H1 (cell line): ENCODE measurements at regions not wholly inside any gene's neighbourhood (a gene's known extent, or its start where the extent isn't known, plus 50 kb on each side); places are given as distances from the start of the nearest gene placed in this dataset.

Experiments used
- CTCF ChIA-PET: fragments of 300-600 bp; sonication (Branson Sonifier 250); formaldehyde crosslinking; loops from one replicate; lab custom pipeline; 2021; ENCODE audit not compliant: partially characterized antibody; lab: Charles Lee
- POLR2A ChIA-PET: fragments of 300-600 bp; sonication (Branson Sonifier 250); formaldehyde crosslinking; loops from one replicate; lab custom pipeline; 2021; ENCODE audit warnings: inconsistent platforms; ENCODE audit not compliant: partially characterized antibody; lab: Charles Lee
- DNase-seq, 2 experiments: peaks; one replicate each; pipeline versions ENCODE4 v3.0.0 to v3.0.0-alpha.2; 2010 to 2022; ENCODE audit warnings: low spot score in 2 of 2, low read depth in 1 of 2, mixed read lengths in 1 of 2
- FAIRE-seq: peaks from 2 replicates; lab custom pipeline; 2011; peaks lifted over from hg19 to GRCh38; lab: Jason Lieb, UNC
- H2AFZ ChIP-seq: 2 replicates; pipeline ENCODE4 v1.8.1; 2012; ENCODE audit warnings: low read length, inconsistent platforms
- H2AK5ac ChIP-seq: 2 replicates; pipeline ENCODE4 v1.6.1; 2013; ENCODE audit warnings: low read depth, low read length
- H2BK120ac ChIP-seq: replicated peaks from 2 replicates; pipeline ENCODE3; 2013; ENCODE audit warnings: low read depth, low read length, inconsistent platforms
- H2BK12ac ChIP-seq: 2 replicates; pipeline ENCODE4 v1.6.1; 2013; ENCODE audit warnings: low read depth, low read length
- H2BK15ac ChIP-seq: 2 replicates; pipeline ENCODE4 v1.6.1; 2013; ENCODE audit warnings: low read length
- H2BK20ac ChIP-seq: 2 replicates; pipeline ENCODE4 v1.6.1; 2013; ENCODE audit warnings: low read length
- H2BK5ac ChIP-seq: 2 replicates; pipeline ENCODE4 v1.6.1; 2013; ENCODE audit warnings: low read depth, low read length
- H3K14ac ChIP-seq: 2 replicates; pipeline ENCODE4 v1.6.1; 2013; ENCODE audit warnings: inconsistent platforms; ENCODE audit not compliant: insufficient read length
- H3K18ac ChIP-seq: 2 replicates; pipeline ENCODE4 v1.6.1; 2013; ENCODE audit warnings: low read length; ENCODE audit errors: extremely low read depth
- H3K23ac ChIP-seq: 2 replicates; pipeline ENCODE4 v1.6.1; 2013; ENCODE audit warnings: inconsistent platforms; ENCODE audit not compliant: insufficient read length
- H3K23me2 ChIP-seq: 2 replicates; pipeline ENCODE4 v1.6.1; 2013; ENCODE audit warnings: low read depth, low read length
- H3K27ac ChIP-seq: 2 replicates; pipeline ENCODE4 v1.6.1; 2011; ENCODE audit warnings: low read depth, low read length, inconsistent platforms
- H3K27me3 ChIP-seq, 4 experiments: replicated peaks in 1 of 4; 1 replicate in 1 of 4; 2 replicates in 3 of 4; pipeline versions ENCODE4 v1.6.1 to v1.8.1; 2011 to 2013; ENCODE audit warnings: low read length in 3 of 4, mild to moderate bottlenecking in 3 of 4, inconsistent platforms in 2 of 4, mixed read lengths in 2 of 4, moderate library complexity in 1 of 4; ENCODE audit not compliant: control insufficient read depth in 3 of 4, insufficient read depth in 3 of 4; ENCODE audit errors: extremely low read depth in 1 of 4
- H3K36me3 ChIP-seq, 4 experiments: 2 replicates each; pipeline versions ENCODE4 v1.6.1 to v1.8.1; 2011 to 2013; ENCODE audit warnings: mild to moderate bottlenecking in 4 of 4, low read length in 3 of 4, moderate library complexity in 2 of 4, control low read depth in 1 of 4, inconsistent platforms in 1 of 4; ENCODE audit not compliant: insufficient read depth in 4 of 4, control insufficient read depth in 2 of 4
- H3K4ac ChIP-seq: replicated peaks from 2 replicates; pipeline ENCODE3; 2013; ENCODE audit warnings: low read length, low read depth, mixed read lengths, inconsistent platforms; ENCODE audit not compliant: insufficient read length
- H3K4me1 ChIP-seq, 4 experiments: replicated peaks in 1 of 4; 1 replicate in 1 of 4; 2 replicates in 3 of 4; pipeline versions ENCODE4 v1.6.1 to v1.8.1; 2011 to 2013; ENCODE audit warnings: low read length in 3 of 4, inconsistent platforms in 2 of 4, mixed read lengths in 1 of 4; ENCODE audit not compliant: insufficient read depth in 4 of 4, control insufficient read depth in 3 of 4
- H3K4me2 ChIP-seq, 2 experiments: 2 replicates each; pipeline versions ENCODE4 v1.6.1 to v1.8.1; 2011 to 2013; ENCODE audit warnings: low read depth in 2 of 2, low read length in 2 of 2, control low read depth in 1 of 2, inconsistent platforms in 1 of 2, mild to moderate bottlenecking in 1 of 2; ENCODE audit not compliant: insufficient read depth in 1 of 2
- H3K4me3 ChIP-seq, 4 experiments: fragments of 200-600, 300-600 bp in 1 of 4; sonication (generic), shearing (Covaris generic), sonication (Bioruptor Twin) in 1 of 4; 2 replicates each; pipeline versions ENCODE4 v1.5.1 to v1.8.1; 2011 to 2016; ENCODE audit warnings: low read length in 4 of 4, low read depth in 3 of 4, control low read depth in 2 of 4, inconsistent platforms in 2 of 4, mild to moderate bottlenecking in 2 of 4, mixed read lengths in 1 of 4, moderate library complexity in 1 of 4; ENCODE audit not compliant: insufficient read depth in 2 of 4; ENCODE audit errors: extremely low read depth in 1 of 4
- H3K56ac ChIP-seq: replicated peaks from 2 replicates; pipeline ENCODE3; 2013; ENCODE audit warnings: low read depth, mild to moderate bottlenecking, mixed read lengths, low read length, inconsistent platforms; ENCODE audit not compliant: insufficient read length
- H3K79me1 ChIP-seq: 2 replicates; pipeline ENCODE4 v1.6.1; 2013; ENCODE audit warnings: low read depth, low read length, control low read depth
- H3K79me2 ChIP-seq, 2 experiments: 2 replicates each; pipeline versions ENCODE4 v1.6.1 to v1.8.1; 2012 to 2013; ENCODE audit warnings: low read length in 2 of 2, mild to moderate bottlenecking in 2 of 2, inconsistent platforms in 1 of 2; ENCODE audit not compliant: insufficient read depth in 2 of 2, control insufficient read depth in 1 of 2
- H3K9ac ChIP-seq, 4 experiments: replicated peaks in 1 of 4; 1 replicate in 1 of 4; 2 replicates in 3 of 4; pipeline versions ENCODE4 v1.6.1 to v1.8.1; 2011 to 2013; ENCODE audit warnings: low read depth in 3 of 4, low read length in 3 of 4, control low read depth in 2 of 4, mild to moderate bottlenecking in 2 of 4, moderate library complexity in 2 of 4, inconsistent platforms in 1 of 4; ENCODE audit errors: extremely low read depth in 1 of 4
- H3K9me3 ChIP-seq, 2 experiments: 2 replicates each; pipeline versions ENCODE4 v1.6.1 to v1.8.1; 2012 to 2013; ENCODE audit warnings: mild to moderate bottlenecking in 2 of 2, moderate library complexity in 2 of 2, control low read depth in 1 of 2, inconsistent platforms in 1 of 2, low read depth in 1 of 2, low read length in 1 of 2, mixed read lengths in 1 of 2; ENCODE audit not compliant: insufficient read depth in 2 of 2
- H4K20me1 ChIP-seq, 2 experiments: replicated peaks in 1 of 2; 2 replicates each; pipeline versions ENCODE3 to v1.8.1; 2011 to 2013; ENCODE audit warnings: inconsistent platforms in 2 of 2, low read length in 2 of 2, mild to moderate bottlenecking in 1 of 2; ENCODE audit not compliant: insufficient read depth in 2 of 2, control insufficient read depth in 1 of 2
- H4K5ac ChIP-seq: 2 replicates; pipeline ENCODE4 v1.6.1; 2013; ENCODE audit warnings: low read length, low read depth, mixed read lengths, inconsistent platforms; ENCODE audit not compliant: insufficient read length
- H4K8ac ChIP-seq: 2 replicates; pipeline ENCODE4 v1.8.0; 2013; ENCODE audit warnings: mild to moderate bottlenecking, moderate library complexity, low read length, inconsistent platforms; ENCODE audit not compliant: insufficient read depth; ENCODE audit errors: extremely low read depth
- H4K91ac ChIP-seq: replicated peaks from 2 replicates; pipeline ENCODE3; 2013; ENCODE audit warnings: low read length, mixed read lengths, inconsistent platforms; ENCODE audit not compliant: insufficient read length
- CBX5 ChIP-seq: fragments of 300-800, 300-1000 bp; sonication (generic); IDR thresholded peaks from 2 replicates; pipeline ENCODE4 v1.7.1; 2016; ENCODE audit warnings: antibody characterized with exemption, low read length, low read depth
- CREB1 ChIP-seq: IDR thresholded peaks from 2 replicates; pipeline ENCODE4 v1.6.1; 2012; ENCODE audit warnings: inconsistent platforms
- EP300 ChIP-seq, 2 experiments: IDR thresholded peaks; 1 replicate in 1 of 2; 2 replicates in 1 of 2; pipeline ENCODE4 v1.6.1; 2011 to 2012; ENCODE audit warnings: low read depth in 2 of 2, low read length in 2 of 2, mild to moderate bottlenecking in 2 of 2, borderline replicate concordance in 1 of 2, inconsistent platforms in 1 of 2, moderate library complexity in 1 of 2
- GTF2F1 ChIP-seq: IDR thresholded peaks from 2 replicates; pipeline ENCODE4 v1.6.1; 2012; ENCODE audit warnings: low read depth, low read length, improper control_type of control experiment, borderline replicate concordance
- HDAC2 ChIP-seq, 2 experiments: fragments of 300-600 bp in 1 of 2; sonication (generic) in 1 of 2; IDR thresholded peaks; 2 replicates each; pipeline ENCODE4 v1.6.1; 2011 to 2012; ENCODE audit warnings: low read depth in 2 of 2, low read length in 2 of 2, mild to moderate bottlenecking in 2 of 2, moderate library complexity in 2 of 2, borderline replicate concordance in 1 of 2, inconsistent platforms in 1 of 2
- KDM1A ChIP-seq: fragments of 200-600, 300-600 bp; sonication (generic); IDR thresholded peaks from 2 replicates; pipeline ENCODE4 v1.7.1; 2016; ENCODE audit warnings: mild to moderate bottlenecking, low read length, borderline replicate concordance
- MAFK ChIP-seq: IDR thresholded peaks from 2 replicates; pipeline ENCODE4 v1.6.1; 2012; ENCODE audit warnings: low read depth, mild to moderate bottlenecking, improper control_type of control experiment, low read length
- NANOG ChIP-seq: IDR thresholded peaks from 2 replicates; pipeline ENCODE4 v1.6.1; 2011; ENCODE audit warnings: low read length, low read depth, mild to moderate bottlenecking, inconsistent platforms; ENCODE audit not compliant: insufficient read depth, poor library complexity, severe bottlenecking
- POLR2AphosphoS5 ChIP-seq: IDR thresholded peaks from 2 replicates; pipeline ENCODE4 v1.6.1; 2011; ENCODE audit warnings: low read depth, low read length
- RAD21 ChIP-seq, 2 experiments: IDR thresholded peaks in 1 of 2; conservative IDR thresholded peaks in 1 of 2; 2 replicates each; pipeline ENCODE4 v1.6.1; 2011; ENCODE audit warnings: low read depth in 2 of 2, low read length in 2 of 2, improper control_type of control experiment in 1 of 2, inconsistent platforms in 1 of 2, mild to moderate bottlenecking in 1 of 2, moderate library complexity in 1 of 2
- RXRA ChIP-seq: IDR thresholded peaks from 2 replicates; pipeline ENCODE4 v1.6.1; 2011; ENCODE audit warnings: low read depth, mild to moderate bottlenecking, low read length, moderate library complexity; ENCODE audit not compliant: insufficient read depth
- SP4 ChIP-seq: IDR thresholded peaks from 2 replicates; pipeline ENCODE4 v1.6.1; 2012; ENCODE audit warnings: low read length, inconsistent platforms
- TEAD4 ChIP-seq: IDR thresholded peaks from 2 replicates; pipeline ENCODE4 v1.6.1; 2012; ENCODE audit warnings: low read depth, low read length, inconsistent platforms, mixed read lengths
- WGBS, 2 experiments: shearing (Covaris generic) in 1 of 2; methylation state at CpG; one replicate each; pipeline versions ENCODE4 v1.1.6 to v1.1.7; 2013 to 2015; ENCODE audit warnings: low lambda C conversion rate in 2 of 2, mixed read lengths in 2 of 2, inconsistent platforms in 1 of 2, low coverage in 1 of 2, missing lambda C conversion rate in 1 of 2; ENCODE audit not compliant: insufficient replicate concordance in 2 of 2, insufficient coverage in 1 of 2, insufficient read length in 1 of 2; ENCODE audit errors: extremely low coverage in 1 of 2, missing lambda C conversion rate in 1 of 2; 5-methylcytosine and 5-hydroxymethylcytosine counted together
- TF ChIP-seq, protein P1 (sequence below): IDR thresholded peaks from 2 replicates; pipeline ENCODE4 v1.6.1; 2012; ENCODE audit warnings: inconsistent platforms

DNA sequence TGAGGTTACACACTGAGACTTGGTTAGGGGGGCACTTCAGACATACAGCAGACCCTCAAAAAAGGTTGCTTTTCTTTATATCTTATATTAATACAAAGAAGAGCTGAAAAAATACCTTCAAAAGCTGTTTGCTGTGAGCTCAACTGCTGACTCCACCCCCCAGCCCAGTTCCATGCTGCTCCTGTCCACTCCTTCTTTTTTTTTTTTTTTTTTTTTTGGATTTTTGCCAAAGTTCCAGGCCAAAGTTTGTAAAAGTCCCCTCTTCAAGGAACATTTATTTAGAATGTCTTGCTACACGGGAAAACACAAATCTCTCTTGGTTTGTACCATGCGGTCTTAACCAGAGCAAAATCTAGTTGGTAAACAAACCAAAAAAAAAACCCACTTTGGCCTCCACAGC lies 85.3 kb upstream of the AKAP12 start:
- Histone ChIP-seq H3K27ac (no peak overlapping the region), H3K9me3 (no peaks in the 10 kb centered on the region), H2AK5ac (no peak overlapping the region), H3K14ac (no peak overlapping the region), H3K4me1 (no peaks in the 10 kb centered on the region), H3K56ac (no peak overlapping the region), H3K23ac (no peak overlapping the region), H3K4ac (no peak overlapping the region), H3K23me2 (no peaks in the 10 kb centered on the region), H3K9ac (no peak overlapping the region), H2BK120ac (no peak overlapping the region), H3K27me3 (no peaks in the 10 kb centered on the region), H2BK12ac (no peak overlapping the region), H2BK15ac (no peak overlapping the region), H3K79me2 (no peaks in the 10 kb centered on the region), H4K5ac (no peak overlapping the region), H3K18ac (no peak overlapping the region), H3K79me1 (no peaks in the 10 kb centered on the region), H2BK20ac (no peak overlapping the region), H3K36me3 (no peaks in the 10 kb centered on the region), H2AFZ (no peak overlapping the region), H3K4me3 (no peak overlapping the region), H4K20me1 (no peaks in the 10 kb centered on the region), H4K91ac (no peak overlapping the region), H3K4me2 (no peak overlapping the region), H2BK5ac (no peak overlapping the region), H4K8ac (no peak overlapping the region)
- FAIRE-seq = no peak
- ChIA-PET POLR2A (no interaction called here), CTCF (no interaction called here)
- DNase-seq = no peak
- WGBS, 2 experiments = 89% methylated on average over 2 of the region's 2 CpGs; no CpG with 5 or more reads in 1 of the 2 experiments
- TF ChIP-seq POLR2AphosphoS5 (no peak), HDAC2 (IDR thresholded peaks at IDR 0.05; ENCODE audit: borderline replicate concordance in 1 of 2, low read depth in 2 of 2, low read length in 2 of 2) (no peak), SP4 (no peak), RAD21 (IDR thresholded peaks at IDR 0.05 in 1 of 2, conservative IDR thresholded peaks at IDR 0.05 in 1 of 2; ENCODE audit: low read depth in 2 of 2, low read length in 2 of 2) (no peak), CREB1 (no peak), NANOG (no peak), RXRA (no peak), TEAD4 (no peak), EP300 (IDR thresholded peaks at IDR 0.05; ENCODE audit: borderline replicate concordance in 1 of 2, low read depth in 2 of 2, low read length in 2 of 2) (no peak), MAFK (no peak), GTF2F1 (no peak), CBX5 (no peak), KDM1A (no peak)
- TF ChIP-seq, protein P1, sequence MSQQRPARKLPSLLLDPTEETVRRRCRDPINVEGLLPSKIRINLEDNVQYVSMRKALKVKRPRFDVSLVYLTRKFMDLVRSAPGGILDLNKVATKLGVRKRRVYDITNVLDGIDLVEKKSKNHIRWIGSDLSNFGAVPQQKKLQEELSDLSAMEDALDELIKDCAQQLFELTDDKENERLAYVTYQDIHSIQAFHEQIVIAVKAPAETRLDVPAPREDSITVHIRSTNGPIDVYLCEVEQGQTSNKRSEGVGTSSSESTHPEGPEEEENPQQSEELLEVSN = no peak
